ENCODE measurements at regions not wholly inside any gene's neighbourhood (a gene's known extent, or its start where the extent isn't known, plus 50 kb on each side); places are given as distances from the start of the nearest gene placed in this dataset.

GRCh38 chr3:137285924-137286323, 328.1 kb downstream of the IL20RB start:
- Histone ChIP-seq H3K27me3 (no peaks in the 10 kb centered on the region), H3K36me3 (no peaks in the 10 kb centered on the region), H3K9ac (no peak overlapping the region), H3K4me1 (no peaks in the 10 kb centered on the region), H3K9me3 (no peaks in the 10 kb centered on the region), H3K4me3 (no peak overlapping the region), H3K4me2 (no peak overlapping the region), H4K20me1 (no peaks in the 10 kb centered on the region), H3K27ac (no peak overlapping the region)
- no peak for TF ChIP-seq Cebpa-rat (IDR thresholded peaks at IDR 0.05)

GRCh38 chr3:137293086-137293485, 335.3 kb downstream of the IL20RB start:
- H4K20me1 ChIP-seq: no peaks in the 10 kb centered on the region
- no peaks in the 10 kb centered on the region for H3K27me3 ChIP-seq
- no peak overlapping the region for H3K4me3 ChIP-seq
- no peaks in the 10 kb centered on the region for H3K4me1 ChIP-seq
- H3K9me3 ChIP-seq: no peaks in the 10 kb centered on the region
- no peak overlapping the region for H3K27ac ChIP-seq
- no peak for TF ChIP-seq Cebpa-rat (IDR thresholded peaks at IDR 0.05)
- no peaks in the 10 kb centered on the region for H3K36me3 ChIP-seq
- no peak overlapping the region for H3K4me2 ChIP-seq
- H3K9ac ChIP-seq: no peak overlapping the region

GRCh38 chr3:137294139-137294538, 336.4 kb downstream of the IL20RB start:
- Histone ChIP-seq H3K27ac (no peak overlapping the region), H3K27me3 (no peaks in the 10 kb centered on the region), H3K9ac (no peak overlapping the region), H4K20me1 (no peaks in the 10 kb centered on the region), H3K9me3 (no peaks in the 10 kb centered on the region), H3K4me1 (no peaks in the 10 kb centered on the region), H3K36me3 (no peaks in the 10 kb centered on the region), H3K4me2 (no peak overlapping the region), H3K4me3 (no peak overlapping the region)
- TF ChIP-seq Cebpa-rat (IDR thresholded peaks at IDR 0.05): no peak

GRCh38 chr3:137294839-137295238, 337.1 kb downstream of the IL20RB start:
- no peak overlapping the region for H3K4me3 ChIP-seq
- H3K36me3 ChIP-seq: no peaks in the 10 kb centered on the region
- TF ChIP-seq Cebpa-rat (IDR thresholded peaks at IDR 0.05): no peak
- no peak overlapping the region for H3K9ac ChIP-seq
- no peaks in the 10 kb centered on the region for H3K4me1 ChIP-seq
- no peak overlapping the region for H3K4me2 ChIP-seq
- H3K9me3 ChIP-seq: no peaks in the 10 kb centered on the region
- H3K27ac ChIP-seq: no peak overlapping the region
- H4K20me1 ChIP-seq: no peaks in the 10 kb centered on the region
- no peaks in the 10 kb centered on the region for H3K27me3 ChIP-seq

GRCh38 chr3:137295336-137295735, 337.6 kb downstream of the IL20RB start:
- Histone ChIP-seq H3K4me3 (no peak overlapping the region), H3K27me3 (no peaks in the 10 kb centered on the region), H3K9me3 (no peaks in the 10 kb centered on the region), H3K9ac (no peak overlapping the region), H3K27ac (no peak overlapping the region), H3K4me2 (no peak overlapping the region), H3K4me1 (no peaks in the 10 kb centered on the region), H4K20me1 (no peaks in the 10 kb centered on the region), H3K36me3 (no peaks in the 10 kb centered on the region)
- TF ChIP-seq Cebpa-rat (IDR thresholded peaks at IDR 0.05): no peak

GRCh38 chr3:137296116-137296515, 338.3 kb downstream of the IL20RB start:
- no peaks in the 10 kb centered on the region for H3K36me3 ChIP-seq
- H4K20me1 ChIP-seq: no peaks in the 10 kb centered on the region
- H3K27ac ChIP-seq: no peak overlapping the region

GRCh38 chr3:137297770-137298169, 340.0 kb downstream of the IL20RB start:
- no peak for TF ChIP-seq Cebpa-rat (IDR thresholded peaks at IDR 0.05)
- Histone ChIP-seq H3K9me3 (no peaks in the 10 kb centered on the region), H3K4me1 (no peaks in the 10 kb centered on the region), H3K36me3 (no peaks in the 10 kb centered on the region), H3K4me2 (no peak overlapping the region), H3K27me3 (no peaks in the 10 kb centered on the region), H4K20me1 (no peaks in the 10 kb centered on the region), H3K9ac (no peak overlapping the region), H3K27ac (no peak overlapping the region), H3K4me3 (no peak overlapping the region)

More at GRCh38 chr3:137296116-137296515, 338.3 kb downstream of the IL20RB start:
- Histone ChIP-seq H3K27me3 (no peaks in the 10 kb centered on the region), H3K9ac (no peak overlapping the region), H3K9me3 (no peaks in the 10 kb centered on the region), H3K4me2 (no peak overlapping the region), H3K4me1 (no peaks in the 10 kb centered on the region), H3K4me3 (no peak overlapping the region)
- TF ChIP-seq Cebpa-rat (IDR thresholded peaks at IDR 0.05): no peak

- no peak for TF ChIP-seq Cebpa-rat (IDR thresholded peaks at IDR 0.05)
- H3K4me3 ChIP-seq: no peak overlapping the region
- H3K9me3 ChIP-seq: no peaks in the 10 kb centered on the region
- H3K27ac ChIP-seq: no peak overlapping the region
- H3K4me1 ChIP-seq: no peaks in the 10 kb centered on the region
- H3K36me3 ChIP-seq: no peaks in the 10 kb centered on the region
- H4K20me1 ChIP-seq: no peaks in the 10 kb centered on the region
- no peak overlapping the region for H3K4me2 ChIP-seq
- no peak overlapping the region for H3K9ac ChIP-seq
- no peaks in the 10 kb centered on the region for H3K27me3 ChIP-seq
These were observed 342.9 kb downstream of the IL20RB start for GRCh38 chr3:137300703-137301102.

GRCh38 chr3:137304313-137305056, 346.7 kb downstream of the IL20RB start:
- Histone ChIP-seq H3K27ac (no peak overlapping the region), H3K4me3 (no peak overlapping the region), H4K20me1 (no peaks in the 10 kb centered on the region), H3K9ac (no peak overlapping the region), H3K36me3 (no peaks in the 10 kb centered on the region), H3K27me3 (no peaks in the 10 kb centered on the region), H3K4me1 (no peaks in the 10 kb centered on the region), H3K4me2 (no peak overlapping the region), H3K9me3 (no peaks in the 10 kb centered on the region)
- no peak for TF ChIP-seq Cebpa-rat (IDR thresholded peaks at IDR 0.05)

- no peak for TF ChIP-seq Cebpa-rat (IDR thresholded peaks at IDR 0.05)
- no peaks in the 10 kb centered on the region for H4K20me1 ChIP-seq
These were observed 366.3 kb downstream of the IL20RB start for GRCh38 chr3:137324114-137324513.

More at GRCh38 chr3:137324114-137324513, 366.3 kb downstream of the IL20RB start:
- Histone ChIP-seq H3K27ac (no peak overlapping the region), H3K36me3 (no peaks in the 10 kb centered on the region), H3K4me1 (no peaks in the 10 kb centered on the region), H3K4me2 (no peak overlapping the region), H3K4me3 (no peak overlapping the region), H3K27me3 (no peaks in the 10 kb centered on the region), H3K9ac (no peak overlapping the region), H3K9me3 (0 out of 2 replicates have a peak, but pooled peaks cover 6% of the 10 kb centered on the region)
